GM23248 (cell line): ENCODE measurements at regions not wholly inside any gene's neighbourhood (a gene's known extent, or its start where the extent isn't known, plus 50 kb on each side); places are given as distances from the start of the nearest gene placed in this dataset. TPM values are rescaled to one million over a fixed set of nuclear protein-coding genes. Genes with fewer than 3 reads are reported as not detected.

Experiments used
- DNase-seq: peaks from one replicate; pipeline ENCODE4 v3.0.0-alpha.2; 2015
- H2AFZ ChIP-seq: fragments of 200-600 bp; sonication (generic); 2 replicates; pipeline ENCODE4 v1.6.1; 2016; ENCODE audit warnings: antibody characterized with exemption
- H3F3A ChIP-seq: fragments of 200-600 bp; sonication (generic); 2 replicates; pipeline ENCODE4 v1.6.1; 2016; ENCODE audit warnings: mild to moderate bottlenecking, antibody characterized with exemption, mixed run types; ENCODE audit not compliant: insufficient read depth
- H3K27ac ChIP-seq: fragments of 200-600 bp; sonication (generic); 2 replicates; pipeline ENCODE4 v1.5.1; 2016; ENCODE audit warnings: mild to moderate bottlenecking
- H3K27me3 ChIP-seq: fragments of 200-600 bp; sonication (generic); replicated peaks from 2 replicates; pipeline ENCODE4 v1.6.1; 2016; ENCODE audit warnings: mild to moderate bottlenecking; ENCODE audit not compliant: insufficient read depth
- H3K36me3 ChIP-seq: fragments of 200-600 bp; sonication (generic); 2 replicates; pipeline ENCODE4 v1.6.1; 2016; ENCODE audit warnings: low read depth, mild to moderate bottlenecking
- H3K4me1 ChIP-seq: fragments of 200-600 bp; sonication (generic); 2 replicates; pipeline ENCODE4 v1.6.1; 2016; ENCODE audit warnings: mild to moderate bottlenecking; ENCODE audit not compliant: insufficient read depth
- H3K4me2 ChIP-seq: fragments of 200-600 bp; sonication (generic); one replicate; pipeline ENCODE4 v1.6.1; 2016; ENCODE audit warnings: mild to moderate bottlenecking; ENCODE audit not compliant: unreplicated experiment
- H3K4me3 ChIP-seq: fragments of 200-600 bp; sonication (generic); 2 replicates; pipeline ENCODE4 v1.5.1; 2016; ENCODE audit warnings: mild to moderate bottlenecking
- H3K79me2 ChIP-seq: fragments of 200-600 bp; sonication (generic); 2 replicates; pipeline ENCODE4 v1.6.1; 2016; ENCODE audit warnings: mild to moderate bottlenecking; ENCODE audit not compliant: insufficient read depth
- H3K9ac ChIP-seq: fragments of 200-600 bp; sonication (generic); 2 replicates; pipeline ENCODE4 v1.6.1; 2016; ENCODE audit warnings: mild to moderate bottlenecking
- H3K9me2 ChIP-seq: fragments of 200-600 bp; sonication (generic); 2 replicates; pipeline ENCODE4 v1.6.1; 2016; ENCODE audit warnings: mixed run types, mild to moderate bottlenecking, moderate library complexity; ENCODE audit not compliant: insufficient read depth
- H3K9me3 ChIP-seq: fragments of 200-600 bp; sonication (generic); one replicate; pipeline ENCODE4 v1.6.1; 2017; ENCODE audit warnings: low read depth
- H4K20me1 ChIP-seq: fragments of 200-600 bp; sonication (generic); 2 replicates; pipeline ENCODE4 v1.6.0; 2016; ENCODE audit not compliant: insufficient read depth
- EZH2 ChIP-seq: fragments of 200-600 bp; sonication (generic); IDR thresholded peaks from 2 replicates; pipeline ENCODE4 v1.6.1; 2018; ENCODE audit warnings: antibody characterized with exemption, mild to moderate bottlenecking; ENCODE audit not compliant: insufficient read depth, poor library complexity, severe bottlenecking
- EZH2phosphoT487 ChIP-seq: fragments of 200-600 bp; sonication (generic); IDR thresholded peaks from 2 replicates; pipeline ENCODE4 v1.6.1; 2018; ENCODE audit warnings: antibody characterized with exemption, moderate library complexity, mild to moderate bottlenecking, low read depth; ENCODE audit not compliant: insufficient read depth
- WGBS, 2 experiments: methylation state at CpG; one replicate each; pipeline ENCODE4 v1.1.6; 2015 to 2017; ENCODE audit warnings: low lambda C conversion rate in 2 of 2, low coverage in 1 of 2; ENCODE audit errors: missing lambda C conversion rate in 2 of 2; 5-methylcytosine and 5-hydroxymethylcytosine counted together
- in situ Hi-C: fragments of 300-500 bp; cut with MboI; formaldehyde crosslinking; loops from 2 replicates; pipeline ENCODE4 v1.15.0; 2020
- small RNA-seq: library from RNA; depleted of rRNA; stranded (forward); fragments of <200 nt; gene quantifications from one replicate; pipeline ENCODE3, GENCODE V24; 2014; ENCODE audit warnings: low read depth, low replicate concordance

GRCh38 chr1:147486876-147487656 is 54.2 kb upstream of the BCL9 start:
- TF ChIP-seq EZH2phosphoT487 (no peak), EZH2 (no peak)
- Histone ChIP-seq H3K4me2 (no peak overlapping the region), H2AFZ (no peak overlapping the region), H3K9me3 (no peaks in the 10 kb centered on the region), H3K27ac (no peak overlapping the region), H3K27me3 (peaks cover 5% of the 10 kb centered on the region; the same call in 1 of the 2 replicates), H3K79me2 (no peaks in the 10 kb centered on the region), H3K9ac (no peak overlapping the region), H3K9me2 (no peaks in the 10 kb centered on the region), H3K36me3 (no peaks in the 10 kb centered on the region), H3F3A (no peaks in the 10 kb centered on the region), H3K4me1 (no peaks in the 10 kb centered on the region), H3K4me3 (no peak overlapping the region), H4K20me1 (no peaks in the 10 kb centered on the region)
- in situ Hi-C loops: no loop called here
- DNase-seq: no peak
- 53 to 57% methylated on average over 9 of the region's 9 CpGs for WGBS, 2 experiments

- Histone ChIP-seq H3K27me3 (peaks cover 5% of the 10 kb centered on the region; the same call in 1 of the 2 replicates), H3K9me3 (no peaks in the 10 kb centered on the region), H3K4me3 (no peak overlapping the region), H4K20me1 (no peaks in the 10 kb centered on the region), H3K79me2 (no peaks in the 10 kb centered on the region), H3K27ac (no peak overlapping the region), H3K36me3 (no peaks in the 10 kb centered on the region), H3K4me2 (no peak overlapping the region), H3F3A (no peaks in the 10 kb centered on the region), H3K9ac (no peak overlapping the region), H3K4me1 (no peaks in the 10 kb centered on the region), H3K9me2 (no peaks in the 10 kb centered on the region), H2AFZ (no peak overlapping the region)
- TF ChIP-seq EZH2: no peak
- TF ChIP-seq EZH2phosphoT487: no peak
- WGBS, 2 experiments: 48 to 58% methylated on average over 2 of the region's 2 CpGs
- in situ Hi-C loops: loop anchor here (10.0 kb wide), 1 partner anchor 134 kb away; no protein-coding TSS in a partner anchor
- no peak for DNase-seq
Measured at GRCh38 chr1:147491098-147491497, 50.2 kb upstream of the BCL9 start.

Small RNA genes lying in the stretch of these regions (small RNA-seq; reads per million reads assigned to genes)
- gene RF00019: not detected
